Astrocyte (in vitro differentiated cells and primary cell): ENCODE measurements at regions not wholly inside any gene's neighbourhood (a gene's known extent, or its start where the extent isn't known, plus 50 kb on each side); places are given as distances from the start of the nearest gene placed in this dataset.

Source experiments
- DNase-seq: peaks from one replicate; pipeline ENCODE4 v3.0.0-alpha.2; 2010; ENCODE audit warnings: low read depth
- FAIRE-seq: peaks from 2 replicates; lab custom pipeline; 2011; peaks lifted over from hg19 to GRCh38; lab: Jason Lieb, UNC
- H2AFZ ChIP-seq: 2 replicates; pipeline ENCODE4 v1.6.0; 2012; ENCODE audit warnings: low read depth, low read length, inconsistent platforms
- H3K27ac ChIP-seq: 2 replicates; pipeline ENCODE4 v1.5.1; 2011; ENCODE audit warnings: low read depth, low read length, inconsistent platforms
- H3K27me3 ChIP-seq: 2 replicates; pipeline ENCODE4 v1.6.0; 2011; ENCODE audit warnings: low read length, inconsistent platforms; ENCODE audit not compliant: insufficient read depth
- H3K36me3 ChIP-seq: 2 replicates; pipeline ENCODE4 v1.5.1; 2011; ENCODE audit warnings: low read length, inconsistent platforms; ENCODE audit not compliant: insufficient read depth
- H3K4me1 ChIP-seq: 2 replicates; pipeline ENCODE4 v1.5.1; 2011; ENCODE audit warnings: low read length, inconsistent platforms; ENCODE audit not compliant: insufficient read depth
- H3K4me2 ChIP-seq: 2 replicates; pipeline ENCODE4 v1.6.0; 2012; ENCODE audit warnings: low read length, inconsistent platforms
- H3K4me3 ChIP-seq: 2 replicates; pipeline ENCODE4 v1.5.1; 2011; ENCODE audit warnings: low read depth, mild to moderate bottlenecking, low read length, inconsistent platforms; ENCODE audit not compliant: insufficient read depth
- H3K79me2 ChIP-seq: 2 replicates; pipeline ENCODE4 v1.6.0; 2012; ENCODE audit warnings: mild to moderate bottlenecking, low read length, inconsistent platforms; ENCODE audit not compliant: insufficient read depth
- H3K9ac ChIP-seq: 2 replicates; pipeline ENCODE4 v1.6.0; 2012; ENCODE audit warnings: mild to moderate bottlenecking, low read length, inconsistent platforms
- H3K9me3 ChIP-seq: 2 replicates; pipeline ENCODE4 v1.5.1; 2012; ENCODE audit warnings: low read depth, mild to moderate bottlenecking, low read length, inconsistent platforms; ENCODE audit not compliant: insufficient read depth
- H4K20me1 ChIP-seq: 2 replicates; pipeline ENCODE4 v1.6.0; 2012; ENCODE audit warnings: low read length, inconsistent platforms; ENCODE audit not compliant: insufficient read depth
- H3K27ac Mint-ChIP-seq: one replicate; pipeline ENCODE4 v1.8.0; 2021; ENCODE audit warnings: mild to moderate bottlenecking, mixed read lengths; ENCODE audit not compliant: unreplicated experiment
- H3K27me3 Mint-ChIP-seq: one replicate; pipeline ENCODE4 v1.8.0; 2021; ENCODE audit warnings: low read depth, mixed read lengths; ENCODE audit not compliant: unreplicated experiment
- H3K36me3 Mint-ChIP-seq: one replicate; pipeline ENCODE4 v1.8.0; 2021; ENCODE audit warnings: low read depth, mixed read lengths; ENCODE audit not compliant: unreplicated experiment
- H3K4me1 Mint-ChIP-seq: one replicate; pipeline ENCODE4 v1.8.0; 2021; ENCODE audit warnings: low read depth, mixed read lengths; ENCODE audit not compliant: unreplicated experiment
- H3K4me3 Mint-ChIP-seq: one replicate; pipeline ENCODE4 v1.8.0; 2021; ENCODE audit warnings: mild to moderate bottlenecking, moderate library complexity, mixed read lengths; ENCODE audit not compliant: unreplicated experiment
- H3K9me3 Mint-ChIP-seq: one replicate; pipeline ENCODE4 v1.8.0; 2021; ENCODE audit warnings: mild to moderate bottlenecking, mixed read lengths; ENCODE audit not compliant: unreplicated experiment
- CTCF ChIP-seq: IDR thresholded peaks from 2 replicates; pipeline ENCODE4 v1.5.1; 2011; ENCODE audit warnings: low read depth, mild to moderate bottlenecking, inconsistent platforms, low read length, moderate library complexity; ENCODE audit not compliant: insufficient read depth
- EZH2 ChIP-seq: IDR thresholded peaks from 2 replicates; pipeline ENCODE4 v1.6.1; 2012; ENCODE audit warnings: mild to moderate bottlenecking, low read length, inconsistent platforms; ENCODE audit not compliant: insufficient read depth

DNA sequence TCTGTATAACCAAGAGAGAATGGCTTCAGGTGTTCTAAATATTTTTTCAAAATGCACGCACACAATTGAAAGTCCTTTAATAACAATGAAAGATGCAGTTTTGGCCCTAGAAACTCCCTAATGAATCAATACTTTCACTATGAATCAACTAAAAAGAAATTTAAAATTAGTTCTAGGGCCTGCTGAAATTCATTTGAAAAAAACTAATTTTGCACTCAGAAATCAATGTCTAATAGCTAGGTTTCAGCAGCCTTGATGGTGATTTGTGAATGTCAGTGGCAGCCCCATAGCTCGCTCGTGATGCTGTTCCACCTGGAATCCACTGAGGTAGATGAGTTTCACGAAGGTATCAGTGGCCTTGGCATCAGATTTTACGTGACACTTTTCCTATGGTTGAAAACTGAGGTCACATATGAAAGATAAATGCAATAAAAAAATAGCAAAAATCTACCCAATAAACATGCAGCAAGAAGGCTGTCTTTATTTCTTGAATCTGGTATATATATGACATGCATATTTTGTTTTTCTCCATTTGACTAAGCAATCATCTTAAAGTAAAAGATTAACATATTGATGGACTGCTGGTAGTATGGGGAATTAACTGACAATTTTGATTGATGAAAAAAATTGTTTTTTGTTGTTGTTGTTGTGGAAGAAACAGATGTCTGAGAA lies 141.0 kb downstream of the AKAP11 start:
- TF ChIP-seq EZH2 (no peak), CTCF (no peak)
- Histone ChIP-seq H3K4me2 (no peak overlapping the region), H3K27ac (no peak overlapping the region), H3K79me2 (no peaks in the 10 kb centered on the region), H3K27me3 (no peaks in the 10 kb centered on the region), H2AFZ (no peak overlapping the region), H3K4me1 (no peaks in the 10 kb centered on the region), H3K36me3 (no peaks in the 10 kb centered on the region), H4K20me1 (no peaks in the 10 kb centered on the region), H3K4me3 (no peak overlapping the region), H3K9me3 (no peaks in the 10 kb centered on the region), H3K9ac (no peak overlapping the region)
- DNase-seq (no peak), FAIRE-seq (no peak)
- H3K9me3 Mint-ChIP-seq = no peaks in the 10 kb centered on the region
- H3K27ac Mint-ChIP-seq = no peak overlapping the region
- no peak overlapping the region for H3K4me3 Mint-ChIP-seq
- H3K36me3 Mint-ChIP-seq = no peaks in the 10 kb centered on the region
- peaks cover 5% of the 10 kb centered on the region for H3K27me3 Mint-ChIP-seq
- H3K4me1 Mint-ChIP-seq = no peaks in the 10 kb centered on the region

- H3K27ac Mint-ChIP-seq = no peak overlapping the region
- Histone ChIP-seq H3K36me3 (no peaks in the 10 kb centered on the region), H3K4me3 (no peak overlapping the region), H3K27ac (no peak overlapping the region), H4K20me1 (no peaks in the 10 kb centered on the region), H3K9me3 (no peaks in the 10 kb centered on the region), H3K79me2 (no peaks in the 10 kb centered on the region), H2AFZ (no peak overlapping the region), H3K9ac (no peak overlapping the region), H3K27me3 (no peaks in the 10 kb centered on the region), H3K4me2 (no peak overlapping the region), H3K4me1 (no peaks in the 10 kb centered on the region)
- DNase-seq (no peak), FAIRE-seq (no peak)
- no peak for TF ChIP-seq EZH2
- no peak for TF ChIP-seq CTCF
- no peaks in the 10 kb centered on the region for H3K9me3 Mint-ChIP-seq
- peaks cover 5% of the 10 kb centered on the region for H3K27me3 Mint-ChIP-seq
- H3K4me1 Mint-ChIP-seq = no peaks in the 10 kb centered on the region
- no peaks in the 10 kb centered on the region for H3K36me3 Mint-ChIP-seq
- no peak overlapping the region for H3K4me3 Mint-ChIP-seq
Measured at GRCh38 chr13:42413484-42413815, 141.5 kb downstream of the AKAP11 start.

- no peak overlapping the region for H3K4me2 ChIP-seq
- Mint-ChIP-seq H3K27me3 (peaks cover 8% of the 10 kb centered on the region), H3K36me3 (no peaks in the 10 kb centered on the region), H3K4me1 (no peaks in the 10 kb centered on the region), H3K9me3 (no peaks in the 10 kb centered on the region), H3K27ac (no peak overlapping the region), H3K4me3 (no peak overlapping the region)
- H3K27ac ChIP-seq = no peak overlapping the region
- H3K36me3 ChIP-seq = no peaks in the 10 kb centered on the region
- no peak overlapping the region for H3K9ac ChIP-seq
- H4K20me1 ChIP-seq = no peaks in the 10 kb centered on the region
- H3K27me3 ChIP-seq = no peaks in the 10 kb centered on the region
- H3K4me3 ChIP-seq = no peak overlapping the region
- no peak for FAIRE-seq
- no peaks in the 10 kb centered on the region for H3K79me2 ChIP-seq
- no peaks in the 10 kb centered on the region for H3K4me1 ChIP-seq
- no peak overlapping the region for H2AFZ ChIP-seq
- H3K9me3 ChIP-seq = no peaks in the 10 kb centered on the region
- no peak for TF ChIP-seq CTCF
- no peak for TF ChIP-seq EZH2
- no peak for DNase-seq
Measured at GRCh38 chr13:42417626-42418025, 145.7 kb downstream of the AKAP11 start.
